ENCODE measurements at regions not wholly inside any gene's neighbourhood (a gene's known extent, or its start where the extent isn't known, plus 50 kb on each side); places are given as distances from the start of the nearest gene placed in this dataset.

GRCh38 chrY:7461873-7462525, 550.4 kb upstream of the AMELY start:
- no peaks in the 10 kb centered on the region for H3K36me3 ChIP-seq (ENCODE audit: insufficient read depth)
- no peak overlapping the region for H2AFZ ChIP-seq
- H3K27me3 ChIP-seq (ENCODE audit: insufficient read depth): no peaks in the 10 kb centered on the region
- ATAC-seq (no peak), DNase-seq (ENCODE audit: low spot score) (no peak)
- TF ChIP-seq ETS1 (IDR thresholded peaks at IDR 0.05): no peak
- no peak for TF ChIP-seq EZH2 (IDR thresholded peaks at IDR 0.05; ENCODE audit: low read depth, unreplicated experiment)
- no peak for TF ChIP-seq NANOG (IDR thresholded peaks at IDR 0.05; ENCODE audit: borderline replicate concordance)
- no peak for TF ChIP-seq ZNF114 (CRISPR knock-in tag; IDR thresholded peaks at IDR 0.05)
- no peak overlapping the region for H3K4me3 ChIP-seq
- Mint-ChIP-seq H3K36me3 (ENCODE audit: low read depth) (no peaks in the 10 kb centered on the region), H3K27me3 (ENCODE audit: insufficient read depth, low read depth, poor library complexity) (no peaks in the 10 kb centered on the region), H3K4me3 (no peak overlapping the region), H3K9me3 (peaks cover 4% of the 10 kb centered on the region; the same call in 2 of the 3 replicates), H3K27ac (no peak overlapping the region), H3K4me1 (no peaks in the 10 kb centered on the region)
- H3K9me2 ChIP-seq (ENCODE audit: insufficient read depth): no peaks in the 10 kb centered on the region
- no peaks in the 10 kb centered on the region for H3K4me1 ChIP-seq (ENCODE audit: insufficient read depth)
- no peaks in the 10 kb centered on the region for H3F3A ChIP-seq (replicated peaks; ENCODE audit: low read depth)
- no peak overlapping the region for H3K4me2 ChIP-seq
- no peaks in the 10 kb centered on the region for H4K20me1 ChIP-seq (replicated peaks; ENCODE audit: insufficient read depth)
- H3K27ac ChIP-seq (ENCODE audit: low read depth): no peak overlapping the region
- H3K79me2 ChIP-seq (replicated peaks; ENCODE audit: insufficient read depth): no peaks in the 10 kb centered on the region

- Mint-ChIP-seq H3K4me1 (no peaks in the 10 kb centered on the region), H3K36me3 (ENCODE audit: low read depth) (no peaks in the 10 kb centered on the region), H3K27me3 (ENCODE audit: insufficient read depth, low read depth, poor library complexity) (no peaks in the 10 kb centered on the region), H3K9me3 (peaks cover 4% of the 10 kb centered on the region; the same call in 2 of the 3 replicates), H3K27ac (no peak overlapping the region), H3K4me3 (no peak overlapping the region)
- ATAC-seq (no peak), DNase-seq (ENCODE audit: low spot score) (no peak)
- Histone ChIP-seq H3K79me2 (replicated peaks; ENCODE audit: insufficient read depth) (no peaks in the 10 kb centered on the region), H3F3A (replicated peaks; ENCODE audit: low read depth) (no peaks in the 10 kb centered on the region), H3K27ac (ENCODE audit: low read depth) (no peak overlapping the region), H2AFZ (no peak overlapping the region), H4K20me1 (replicated peaks; ENCODE audit: insufficient read depth) (no peaks in the 10 kb centered on the region), H3K27me3 (ENCODE audit: insufficient read depth) (no peaks in the 10 kb centered on the region), H3K36me3 (ENCODE audit: insufficient read depth) (no peaks in the 10 kb centered on the region), H3K4me2 (no peak overlapping the region), H3K9me2 (ENCODE audit: insufficient read depth) (no peaks in the 10 kb centered on the region), H3K4me1 (ENCODE audit: insufficient read depth) (no peaks in the 10 kb centered on the region), H3K4me3 (no peak overlapping the region)
- no peak for TF ChIP-seq STAT1 (IDR thresholded peaks at IDR 0.05; ENCODE audit: unreplicated experiment)
- no peak for TF ChIP-seq EZH2 (IDR thresholded peaks at IDR 0.05; ENCODE audit: low read depth, unreplicated experiment)
- TF ChIP-seq CTCF (conservative IDR thresholded peaks at IDR 0.05; ENCODE audit: low read depth in 2 of 2): no peak
- TF ChIP-seq ZNF462 (CRISPR knock-in tag; IDR thresholded peaks at IDR 0.05): no peak
- TF ChIP-seq ETS1 (IDR thresholded peaks at IDR 0.05): no peak
- no peak for TF ChIP-seq POLR2AphosphoS5 (IDR thresholded peaks at IDR 0.05; ENCODE audit: low read depth)
- no peak for TF ChIP-seq ZNF114 (CRISPR knock-in tag; IDR thresholded peaks at IDR 0.05)
- TF ChIP-seq EZH2phosphoT487 (IDR thresholded peaks at IDR 0.05; ENCODE audit: unreplicated experiment): no peak
These were observed 548.2 kb upstream of the AMELY start for GRCh38 chrY:7459802-7460201.

Data from GM23338 (cell line).